A673 (cell line): ENCODE measurements at regions not wholly inside any gene's neighbourhood (a gene's known extent, or its start where the extent isn't known, plus 50 kb on each side); places are given as distances from the start of the nearest gene placed in this dataset.

ENCODE experiments used
- BruUV-seq: library from RNA; stranded (reverse); fragments of 400-500 nt; replicated peaks from 2 replicates; lab custom pipeline; 2021; lab: Mats Ljungman, UMichigan
- CTCF ChIA-PET: fragments of 300-600 bp; sonication (Branson Sonifier 250); formaldehyde crosslinking; loops from one replicate; lab custom pipeline; 2022; ENCODE audit warnings: antibody characterized with exemption; lab: Charles Lee
- POLR2A ChIA-PET: fragments of 300-600 bp; sonication (Branson Sonifier 250); formaldehyde crosslinking; loops from one replicate; lab custom pipeline; 2022; ENCODE audit warnings: antibody characterized with exemption; ENCODE audit not compliant: low non-redundant PET; lab: Charles Lee
- DNase-seq: peaks from one replicate; pipeline ENCODE4 v3.0.0-alpha.2; 2015; ENCODE audit warnings: low spot score
- H3K27ac ChIP-seq: fragments of 200-600 bp; sonication (generic); 2 replicates; pipeline ENCODE4 v1.5.1; 2016; ENCODE audit warnings: mixed run types, low read depth, mild to moderate bottlenecking, mixed read lengths, antibody characterized with exemption, low read length; ENCODE audit not compliant: poor library complexity, severe bottlenecking
- H3K27me3 ChIP-seq: fragments of 200-600 bp; sonication (generic); replicated peaks from 2 replicates; pipeline ENCODE4 v1.6.1; 2017; ENCODE audit warnings: mixed run types, low read depth, mild to moderate bottlenecking, mixed read lengths, antibody characterized with exemption, low read length; ENCODE audit not compliant: insufficient read depth, poor library complexity
- H3K36me3 ChIP-seq: fragments of 200-600 bp; sonication (generic); 2 replicates; pipeline ENCODE4 v1.6.1; 2016; ENCODE audit warnings: mixed run types, mild to moderate bottlenecking, mixed read lengths, antibody characterized with exemption, low read length; ENCODE audit not compliant: insufficient read depth, poor library complexity, severe bottlenecking
- H3K4me1 ChIP-seq: fragments of 200-600 bp; sonication (generic); 2 replicates; pipeline ENCODE4 v1.6.1; 2017; ENCODE audit warnings: mixed run types, mild to moderate bottlenecking, mixed read lengths, antibody characterized with exemption, low read length; ENCODE audit not compliant: insufficient read depth, poor library complexity, severe bottlenecking
- H3K4me3 ChIP-seq: fragments of 200-600 bp; sonication (generic); 2 replicates; pipeline ENCODE4 v1.5.1; 2016; ENCODE audit warnings: low read depth, mixed run types, mild to moderate bottlenecking, mixed read lengths, low read length; ENCODE audit not compliant: poor library complexity, severe bottlenecking
- H3K9me3 ChIP-seq: fragments of 200-600 bp; sonication (generic); 2 replicates; pipeline ENCODE4 v1.6.1; 2016; ENCODE audit warnings: mixed run types, low read depth, mild to moderate bottlenecking, mixed read lengths, antibody characterized with exemption, low read length; ENCODE audit not compliant: poor library complexity, severe bottlenecking
- CTCF ChIP-seq: fragments of 300-800, 200-600 bp; sonication (generic); conservative IDR thresholded peaks from 2 replicates; pipeline ENCODE4 v1.5.1; 2017; ENCODE audit warnings: low read depth, mild to moderate bottlenecking, antibody characterized with exemption, low read length, moderate library complexity, mixed read lengths
- EZH2 ChIP-seq: fragments of 200-600 bp; sonication (generic); IDR thresholded peaks from 2 replicates; pipeline ENCODE4 v1.6.1; 2017; ENCODE audit warnings: borderline replicate concordance, low read depth, mild to moderate bottlenecking, mixed read lengths, antibody characterized with exemption, low read length; ENCODE audit not compliant: poor library complexity, severe bottlenecking
- intact Hi-C: fragments of 100-400 bp; cut with micrococcal nuclease; formaldehyde crosslinking; loops from one replicate; pipeline ENCODE4 v1.10.0; 2022; ENCODE audit not compliant: unreplicated experiment

DNA sequence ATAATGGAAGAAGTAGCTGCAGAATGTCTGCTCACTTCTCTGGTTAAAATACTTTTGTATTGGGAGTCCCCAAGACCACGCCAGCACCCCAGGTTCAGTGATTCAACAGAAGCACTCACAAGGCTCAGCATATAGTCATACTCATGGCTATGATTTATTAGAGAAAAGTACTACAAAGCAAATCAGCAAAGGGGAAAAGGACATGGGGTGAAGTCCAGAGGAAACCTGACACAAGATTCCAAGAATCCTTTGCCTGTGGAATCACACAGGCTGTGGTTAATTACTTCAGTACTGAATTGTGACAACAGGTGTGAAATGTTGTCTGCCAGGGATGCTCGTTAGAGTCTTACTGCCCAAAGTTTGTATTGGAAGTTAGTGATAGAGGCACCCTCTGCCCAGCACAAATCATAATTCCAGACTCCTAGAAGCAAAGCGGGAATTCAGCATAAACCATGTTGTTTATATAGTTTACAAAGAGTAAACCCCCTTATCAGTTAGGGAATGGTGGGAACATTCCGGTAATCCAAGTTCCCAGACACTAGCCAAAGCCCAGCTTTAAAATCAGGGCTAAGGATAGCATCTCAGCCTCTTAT is 79.4 kb downstream of the HYCC1 start:
- no TSS peak for BruUV-seq
- no peak for DNase-seq
- ChIA-PET POLR2A (no interaction called here), CTCF (no interaction called here)
- H3K36me3 ChIP-seq: no peaks in the 10 kb centered on the region
- H3K9me3 ChIP-seq: no peaks in the 10 kb centered on the region
- no peaks in the 10 kb centered on the region for H3K27me3 ChIP-seq
- no peaks in the 10 kb centered on the region for H3K4me1 ChIP-seq
- no peak overlapping the region for H3K4me3 ChIP-seq
- intact Hi-C loops: loop anchor here (5.0 kb wide), 1 partner anchor 48 kb away; no protein-coding TSS in a partner anchor
- TF ChIP-seq EZH2 (no peak), CTCF (no peak)
- no peak overlapping the region for H3K27ac ChIP-seq

GRCh38 chr7:22934023-22934422 is 79.9 kb downstream of the HYCC1 start:
- Histone ChIP-seq H3K27ac (no peak overlapping the region), H3K27me3 (no peaks in the 10 kb centered on the region), H3K4me1 (no peaks in the 10 kb centered on the region), H3K36me3 (no peaks in the 10 kb centered on the region), H3K9me3 (no peaks in the 10 kb centered on the region), H3K4me3 (no peak overlapping the region)
- TF ChIP-seq CTCF (no peak), EZH2 (no peak)
- BruUV-seq: no TSS peak
- ChIA-PET POLR2A (no interaction called here), CTCF (no interaction called here)
- intact Hi-C loops: loop anchor here (5.0 kb wide), 1 partner anchor 48 kb away; no protein-coding TSS in a partner anchor
- DNase-seq: no peak

- no peaks in the 10 kb centered on the region for H3K4me1 ChIP-seq
- no peak for TF ChIP-seq EZH2
- TF ChIP-seq CTCF: no peak
- BruUV-seq: no TSS peak
- DNase-seq: no peak
- CTCF ChIA-PET: no interaction called here
- H3K27ac ChIP-seq: no peak overlapping the region
- POLR2A ChIA-PET: no interaction called here
- H3K27me3 ChIP-seq: no peaks in the 10 kb centered on the region
- intact Hi-C loops: loop anchor here (5.0 kb wide), 1 partner anchor 49 kb away; no protein-coding TSS in a partner anchor
- no peaks in the 10 kb centered on the region for H3K9me3 ChIP-seq
- H3K36me3 ChIP-seq: no peaks in the 10 kb centered on the region
- H3K4me3 ChIP-seq: no peak overlapping the region
These were observed 81.0 kb downstream of the HYCC1 start for GRCh38 chr7:22932896-22933295.
